ENCODE measurements at regions not wholly inside any gene's neighbourhood (a gene's known extent, or its start where the extent isn't known, plus 50 kb on each side); places are given as distances from the start of the nearest gene placed in this dataset.
A peak's percentile ranks its signal among the peaks of the same experiment; 100 is the strongest.

DNA sequence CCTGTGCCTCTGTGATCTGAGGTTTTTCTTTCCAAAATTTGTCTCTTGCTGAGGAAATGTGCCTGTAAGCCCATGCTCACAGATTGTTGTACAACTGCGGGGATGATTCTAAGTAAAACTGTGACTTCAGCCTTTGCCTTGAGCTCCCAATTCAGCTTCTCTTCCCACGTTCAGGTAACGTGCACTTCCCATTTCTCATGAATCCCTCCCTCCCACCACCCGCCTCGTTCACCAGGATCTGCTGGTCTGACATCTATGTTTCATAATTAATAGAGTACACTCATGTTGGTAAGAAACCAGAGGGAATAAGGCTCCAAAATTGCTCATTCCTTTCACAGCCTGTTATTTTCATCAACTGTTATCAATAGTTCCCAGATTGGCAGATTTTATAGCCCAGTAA is 332.6 kb upstream of the TPK1 start:
- Histone ChIP-seq H3K36me3 (ENCODE audit: control insufficient read depth in 4 of 4, insufficient read depth in 4 of 4, low read length in 4 of 4) (no peaks in the 10 kb centered on the region), H3K4me3 (no peak overlapping the region), H3K27me3 (ENCODE audit: control insufficient read depth in 3 of 3, insufficient read depth in 3 of 3, low read length in 2 of 3) (no peaks in the 10 kb centered on the region), H3K9ac (ENCODE audit: insufficient read depth in 1 of 2, low read length in 2 of 2) (no peak overlapping the region), H3K27ac (ENCODE audit: low read depth in 1 of 2, low read length in 1 of 2) (no peak overlapping the region), H3K4me1 (ENCODE audit: control insufficient read depth in 5 of 5, insufficient read depth in 5 of 5, low read length in 5 of 5) (no peaks in the 10 kb centered on the region), H3K9me3 (ENCODE audit: control insufficient read depth in 4 of 4, insufficient read depth in 3 of 4, low read length in 3 of 4) (no peaks in the 10 kb centered on the region)
- ATAC-seq (ENCODE audit: insufficient read depth, low FRiP score) (no peak), DNase-seq (no peak)
- 77% methylated on average over 5 of the region's 5 CpGs for WGBS, 2 donors
- TF ChIP-seq, protein P1, sequence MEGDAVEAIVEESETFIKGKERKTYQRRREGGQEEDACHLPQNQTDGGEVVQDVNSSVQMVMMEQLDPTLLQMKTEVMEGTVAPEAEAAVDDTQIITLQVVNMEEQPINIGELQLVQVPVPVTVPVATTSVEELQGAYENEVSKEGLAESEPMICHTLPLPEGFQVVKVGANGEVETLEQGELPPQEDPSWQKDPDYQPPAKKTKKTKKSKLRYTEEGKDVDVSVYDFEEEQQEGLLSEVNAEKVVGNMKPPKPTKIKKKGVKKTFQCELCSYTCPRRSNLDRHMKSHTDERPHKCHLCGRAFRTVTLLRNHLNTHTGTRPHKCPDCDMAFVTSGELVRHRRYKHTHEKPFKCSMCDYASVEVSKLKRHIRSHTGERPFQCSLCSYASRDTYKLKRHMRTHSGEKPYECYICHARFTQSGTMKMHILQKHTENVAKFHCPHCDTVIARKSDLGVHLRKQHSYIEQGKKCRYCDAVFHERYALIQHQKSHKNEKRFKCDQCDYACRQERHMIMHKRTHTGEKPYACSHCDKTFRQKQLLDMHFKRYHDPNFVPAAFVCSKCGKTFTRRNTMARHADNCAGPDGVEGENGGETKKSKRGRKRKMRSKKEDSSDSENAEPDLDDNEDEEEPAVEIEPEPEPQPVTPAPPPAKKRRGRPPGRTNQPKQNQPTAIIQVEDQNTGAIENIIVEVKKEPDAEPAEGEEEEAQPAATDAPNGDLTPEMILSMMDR (IDR thresholded peaks at IDR 0.05; ENCODE audit: control extremely low read depth, extremely low read depth), result no peak

DNA sequence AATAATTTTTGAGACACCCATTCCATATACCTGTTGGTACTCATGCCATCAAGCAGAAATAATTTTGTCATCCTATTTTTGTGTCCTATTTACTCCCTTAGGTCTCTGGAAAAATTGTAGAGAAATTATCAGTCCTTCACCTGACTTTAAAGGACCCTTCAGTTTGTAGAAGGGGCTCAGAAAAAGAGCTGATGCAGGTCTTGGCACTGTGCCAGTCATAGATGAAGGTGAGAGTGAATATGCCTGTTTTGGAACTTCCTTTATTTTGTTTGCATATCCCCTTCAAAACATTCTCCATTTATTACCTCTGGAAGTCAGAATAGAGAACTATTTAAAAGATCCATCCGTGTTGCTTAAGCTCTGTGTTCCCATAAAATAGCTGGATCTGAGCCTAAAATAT is 321.0 kb upstream of the TPK1 start:
- Histone ChIP-seq H3K9me3 (ENCODE audit: control insufficient read depth in 4 of 4, insufficient read depth in 3 of 4, low read length in 3 of 4) (peaks cover 0 to 2% (median 0%) of the 10 kb centered on the region in 4 donors), H3K9ac (ENCODE audit: insufficient read depth in 1 of 2, low read length in 2 of 2) (no peak overlapping the region), H3K36me3 (ENCODE audit: control insufficient read depth in 4 of 4, insufficient read depth in 4 of 4, low read length in 4 of 4) (no peaks in the 10 kb centered on the region), H3K4me3 (no peak overlapping the region), H3K4me1 (ENCODE audit: control insufficient read depth in 5 of 5, insufficient read depth in 5 of 5, low read length in 5 of 5) (no peaks in the 10 kb centered on the region), H3K27ac (ENCODE audit: low read depth in 1 of 2, low read length in 1 of 2) (no peak overlapping the region), H3K27me3 (ENCODE audit: control insufficient read depth in 3 of 3, insufficient read depth in 3 of 3, low read length in 2 of 3) (no peaks in the 10 kb centered on the region)
- ATAC-seq (ENCODE audit: insufficient read depth, low FRiP score) (no peak), DNase-seq (no peak)
- TF ChIP-seq, protein P1 (IDR thresholded peaks at IDR 0.05; ENCODE audit: control extremely low read depth, extremely low read depth), result no peak
- 44 to 60% methylated on average over 1 of the region's 1 CpG for WGBS, 2 donors

DNA sequence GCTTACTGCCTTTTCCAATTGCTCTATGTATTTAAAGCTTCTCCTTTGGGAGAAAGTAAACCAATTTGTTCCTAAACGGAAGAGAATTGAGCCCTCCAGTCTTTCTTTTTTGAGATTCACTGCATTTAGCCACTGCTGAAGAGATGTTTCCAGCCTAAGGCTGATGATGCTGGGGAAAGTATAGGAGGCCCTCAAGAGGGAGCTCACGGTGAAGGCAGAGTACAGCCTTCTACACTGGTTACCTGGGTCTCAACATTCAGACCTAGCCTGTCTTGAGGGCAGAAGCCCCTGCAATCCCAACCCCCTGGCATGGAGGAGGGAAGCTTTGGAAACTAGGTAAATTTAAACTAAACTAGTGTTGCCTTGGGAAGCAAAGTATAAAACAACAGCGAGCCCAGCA is 316.7 kb upstream of the TPK1 start:
- TF ChIP-seq, protein P1 (IDR thresholded peaks at IDR 0.05; ENCODE audit: control extremely low read depth, extremely low read depth), result no peak
- Histone ChIP-seq H3K27ac (ENCODE audit: low read depth in 1 of 2, low read length in 1 of 2) (no peak overlapping the region), H3K9me3 (ENCODE audit: control insufficient read depth in 4 of 4, insufficient read depth in 3 of 4, low read length in 3 of 4) (no peaks in the 10 kb centered on the region), H3K27me3 (ENCODE audit: control insufficient read depth in 3 of 3, insufficient read depth in 3 of 3, low read length in 2 of 3) (no peaks in the 10 kb centered on the region), H3K4me3 (no peak overlapping the region), H3K36me3 (ENCODE audit: control insufficient read depth in 4 of 4, insufficient read depth in 4 of 4, low read length in 4 of 4) (no peaks in the 10 kb centered on the region), H3K4me1 (ENCODE audit: control insufficient read depth in 5 of 5, insufficient read depth in 5 of 5, low read length in 5 of 5) (peaks cover 0 to 3% (median 0%) of the 10 kb centered on the region in 5 donors), H3K9ac (ENCODE audit: insufficient read depth in 1 of 2, low read length in 2 of 2) (no peak overlapping the region)
- WGBS, 2 donors, result 70 to 78% methylated on average over 3 of the region's 3 CpGs
- no peak for ATAC-seq (ENCODE audit: insufficient read depth, low FRiP score)
- no peak for DNase-seq

DNA sequence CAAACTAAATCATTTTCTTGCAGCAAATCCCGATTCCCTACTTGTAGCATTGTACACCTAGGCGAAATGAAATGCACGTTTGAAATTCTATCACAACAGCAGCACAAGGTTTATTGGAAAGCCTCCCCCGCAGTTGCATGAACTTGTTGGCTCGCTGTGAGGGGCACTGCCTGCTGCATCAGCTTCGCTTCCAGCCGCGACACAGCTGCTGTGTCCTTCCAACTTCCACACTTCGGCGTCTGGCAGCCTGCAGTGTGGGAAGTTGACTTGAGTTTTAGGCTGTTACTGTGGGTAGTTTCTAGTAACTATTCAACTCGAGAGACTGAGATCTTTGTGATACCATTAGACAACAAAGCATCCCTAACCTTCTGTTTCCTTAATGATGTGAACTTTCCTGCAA is 315.8 kb upstream of the TPK1 start:
- Histone ChIP-seq H3K9me3 (ENCODE audit: control insufficient read depth in 4 of 4, insufficient read depth in 3 of 4, low read length in 3 of 4) (no peaks in the 10 kb centered on the region), H3K36me3 (ENCODE audit: control insufficient read depth in 4 of 4, insufficient read depth in 4 of 4, low read length in 4 of 4) (no peaks in the 10 kb centered on the region), H3K27ac (ENCODE audit: low read depth in 1 of 2, low read length in 1 of 2) (no peak overlapping the region), H3K9ac (ENCODE audit: insufficient read depth in 1 of 2, low read length in 2 of 2) (no peak overlapping the region), H3K4me3 (no peak overlapping the region), H3K4me1 (ENCODE audit: control insufficient read depth in 5 of 5, insufficient read depth in 5 of 5, low read length in 5 of 5) (peaks cover 0 to 3% (median 0%) of the 10 kb centered on the region in 5 donors), H3K27me3 (ENCODE audit: control insufficient read depth in 3 of 3, insufficient read depth in 3 of 3, low read length in 2 of 3) (no peaks in the 10 kb centered on the region)
- TF ChIP-seq, protein P1 (IDR thresholded peaks at IDR 0.05; ENCODE audit: control extremely low read depth, extremely low read depth), result no peak
- DNase-seq (peak; percentile 11 to 63 (median 16)), ATAC-seq (ENCODE audit: insufficient read depth, low FRiP score) (no peak)
- WGBS, 2 donors, result 64 to 79% methylated on average over 11 of the region's 11 CpGs

Measured in lung (tissue), 11 donors.